Hepatocyte (in vitro differentiated cells): ENCODE measurements at regions not wholly inside any gene's neighbourhood (a gene's known extent, or its start where the extent isn't known, plus 50 kb on each side); places are given as distances from the start of the nearest gene placed in this dataset.

Experiments
- CTCF ChIP-seq: fragments of 200-600 bp; sonication (generic); IDR thresholded peaks from 2 replicates; pipeline ENCODE4 v1.5.1; 2016; ENCODE audit warnings: antibody characterized with exemption, mild to moderate bottlenecking; ENCODE audit not compliant: poor library complexity
- EZH2 ChIP-seq: fragments of 200-600 bp; sonication (generic); IDR thresholded peaks from 2 replicates; pipeline ENCODE4 v1.6.1; 2016; ENCODE audit warnings: antibody characterized with exemption, mild to moderate bottlenecking, borderline replicate concordance
- EZH2phosphoT487 ChIP-seq: fragments of 200-600 bp; sonication (generic); IDR thresholded peaks from one replicate; pipeline ENCODE4 v1.6.1; 2018; ENCODE audit warnings: antibody characterized with exemption, mild to moderate bottlenecking, low read depth, moderate library complexity; ENCODE audit not compliant: unreplicated experiment, severe bottlenecking

DNA sequence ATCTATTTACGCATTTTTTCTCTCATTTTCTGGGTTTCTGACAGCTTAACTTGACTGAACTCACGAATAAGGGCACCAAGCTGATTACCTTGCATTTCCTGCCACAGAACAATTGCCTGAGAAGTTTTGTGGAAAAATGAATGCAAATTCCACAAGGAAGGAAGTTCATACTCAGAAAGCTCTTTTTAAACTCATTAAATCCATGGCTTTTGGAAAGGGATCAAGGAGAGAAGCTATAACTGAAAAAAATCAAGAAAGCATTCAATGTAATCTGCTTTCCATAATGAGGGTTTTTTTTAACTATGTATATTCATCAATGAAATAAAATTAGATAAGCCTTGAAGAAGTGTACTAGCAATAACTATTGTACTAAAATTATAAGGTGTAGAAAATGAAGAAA, 252.5 kb downstream of the GPM6A start:
- no peak for TF ChIP-seq CTCF
- no peak for TF ChIP-seq EZH2
- no peak for TF ChIP-seq EZH2phosphoT487
